ENCODE measurements at regions not wholly inside any gene's neighbourhood (a gene's known extent, or its start where the extent isn't known, plus 50 kb on each side); places are given as distances from the start of the nearest gene placed in this dataset.

GRCh38 chr4:34261799-34262314, 1982.5 kb downstream of the ARAP2 start:
- TF ChIP-seq RAD21 (IDR thresholded peaks at IDR 0.05; ENCODE audit: low read depth) (peak; percentile 15; the same call in 1 of the 2 replicates), FOSL1 (IDR thresholded peaks at IDR 0.05; ENCODE audit: low read depth) (no peak)
- RAD21 ChIA-PET (ENCODE audit: low non-redundant PET in 1 of 2, low total read pairs in 2 of 2, uncharacterized antibody in 2 of 2, unreplicated experiment in 2 of 2) = no interaction called here
- ATAC-seq (no peak), DNase-seq (ENCODE audit: low read depth, low spot score) (no peak)
- Histone ChIP-seq H3K4me1 (ENCODE audit: control insufficient read depth in 1 of 2, insufficient read depth in 2 of 2, low read length in 2 of 2) (no peaks in the 10 kb centered on the region), H2AFZ (ENCODE audit: low read depth, low read length, poor library complexity, severe bottlenecking) (no peak overlapping the region), H3K9ac (ENCODE audit: low read length) (no peak overlapping the region), H3K79me2 (ENCODE audit: insufficient read depth, low read length) (no peaks in the 10 kb centered on the region), H3K9me2 (ENCODE audit: insufficient read depth) (no peaks in the 10 kb centered on the region), H3K27ac (ENCODE audit: low read depth, low read length) (no peak overlapping the region), H3K9me3 (ENCODE audit: control insufficient read depth in 1 of 2, insufficient read depth in 1 of 2, low read depth in 1 of 2, low read length in 2 of 2) (no peaks in the 10 kb centered on the region), H3K36me3 (ENCODE audit: control insufficient read depth in 1 of 2, insufficient read depth in 2 of 2, low read length in 2 of 2) (no peaks in the 10 kb centered on the region), H3K27me3 (ENCODE audit: insufficient read depth, low read length) (no peaks in the 10 kb centered on the region), H3K4me2 (ENCODE audit: low read length) (no peak overlapping the region), H4K20me1 (ENCODE audit: insufficient read depth) (no peaks in the 10 kb centered on the region), H3K4me3 (replicated peaks in 1 of 2; ENCODE audit: low read depth in 1 of 2, low read length in 2 of 2) (no peak overlapping the region)
- BruUV-seq (replicated peaks) = no TSS peak
- POLR2A ChIA-PET = no interaction called here
- CTCF ChIA-PET = no interaction called here
- intact Hi-C loops (cut with micrococcal nuclease) = no loop called here

DNA sequence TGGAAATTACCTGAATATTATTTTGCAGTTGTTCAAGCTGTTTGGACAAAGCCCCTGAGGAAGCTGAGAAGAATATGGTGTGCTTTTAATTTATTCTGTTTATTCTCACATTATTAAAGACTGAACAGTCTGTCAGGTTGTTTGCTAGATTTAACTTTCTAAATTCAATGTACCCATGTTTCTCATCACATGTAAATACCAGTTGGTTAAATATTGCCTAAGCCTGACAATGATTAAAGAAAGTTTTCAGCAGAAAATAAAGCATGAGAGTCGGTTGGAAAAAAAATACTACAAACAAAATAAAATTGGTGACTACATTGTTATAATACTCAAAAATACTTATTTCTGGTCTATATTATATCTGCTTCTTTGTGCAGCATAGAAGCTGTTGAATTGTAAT, 1974.7 kb downstream of the ARAP2 start:
- DNase-seq (ENCODE audit: low read depth, low spot score) (no peak), ATAC-seq (no peak)
- H3K9me2 ChIP-seq (ENCODE audit: insufficient read depth) = no peaks in the 10 kb centered on the region
- no peaks in the 10 kb centered on the region for H3K9me3 ChIP-seq (ENCODE audit: control insufficient read depth in 1 of 2, insufficient read depth in 1 of 2, low read depth in 1 of 2, low read length in 2 of 2)
- TF ChIP-seq RAD21 (IDR thresholded peaks at IDR 0.05; ENCODE audit: low read depth) (no peak), CEBPB (IDR thresholded peaks at IDR 0.05; ENCODE audit: low read depth) (no peak), ELF1 (IDR thresholded peaks at IDR 0.05; ENCODE audit: borderline replicate concordance, low read depth) (no peak)
- TF ChIP-seq, protein P1, sequence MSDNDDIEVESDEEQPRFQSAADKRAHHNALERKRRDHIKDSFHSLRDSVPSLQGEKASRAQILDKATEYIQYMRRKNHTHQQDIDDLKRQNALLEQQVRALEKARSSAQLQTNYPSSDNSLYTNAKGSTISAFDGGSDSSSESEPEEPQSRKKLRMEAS (IDR thresholded peaks at IDR 0.05) = no peak
- intact Hi-C loops (cut with micrococcal nuclease) = no loop called here
- no peak overlapping the region for H3K9ac ChIP-seq (ENCODE audit: low read length)
- H3K79me2 ChIP-seq (ENCODE audit: insufficient read depth, low read length) = no peaks in the 10 kb centered on the region
- no peak overlapping the region for H3K27ac ChIP-seq (ENCODE audit: low read depth, low read length)
- ChIA-PET CTCF (no interaction called here), RAD21 (ENCODE audit: low non-redundant PET in 1 of 2, low total read pairs in 2 of 2, uncharacterized antibody in 2 of 2, unreplicated experiment in 2 of 2) (interaction anchor here in 1 of 2 experiments (0.7 kb wide), 1 partner anchor 326 kb away, joined by 3 read pairs; no protein-coding TSS in a partner anchor), POLR2A (no interaction called here)
- BruUV-seq (replicated peaks) = no TSS peak
- H3K36me3 ChIP-seq (ENCODE audit: control insufficient read depth in 1 of 2, insufficient read depth in 2 of 2, low read length in 2 of 2) = no peaks in the 10 kb centered on the region
- no peaks in the 10 kb centered on the region for H3K27me3 ChIP-seq (ENCODE audit: insufficient read depth, low read length)
- no peaks in the 10 kb centered on the region for H4K20me1 ChIP-seq (ENCODE audit: insufficient read depth)
- no peak overlapping the region for H2AFZ ChIP-seq (ENCODE audit: low read depth, low read length, poor library complexity, severe bottlenecking)
- no peak overlapping the region for H3K4me3 ChIP-seq (replicated peaks in 1 of 2; ENCODE audit: low read depth in 1 of 2, low read length in 2 of 2)
- no peaks in the 10 kb centered on the region for H3K4me1 ChIP-seq (ENCODE audit: control insufficient read depth in 1 of 2, insufficient read depth in 2 of 2, low read length in 2 of 2)
- H3K4me2 ChIP-seq (ENCODE audit: low read length) = no peak overlapping the region

Data from HCT116 (cell line).